ENCODE measurements at regions not wholly inside any gene's neighbourhood (a gene's known extent, or its start where the extent isn't known, plus 50 kb on each side); places are given as distances from the start of the nearest gene placed in this dataset.

- Histone ChIP-seq H3K36me3 (ENCODE audit: control insufficient read depth in 2 of 2, insufficient read depth in 2 of 2, low read length in 1 of 2) (no peaks in the 10 kb centered on the region), H3K9me3 (ENCODE audit: control insufficient read depth in 2 of 2, insufficient read depth in 1 of 2, low read depth in 1 of 2, low read length in 1 of 2) (no peaks in the 10 kb centered on the region), H3K27me3 (ENCODE audit: control insufficient read depth in 1 of 2, insufficient read depth in 2 of 2, low read length in 2 of 2) (no peaks in the 10 kb centered on the region), H3K27ac (ENCODE audit: low read depth in 2 of 2, low read length in 1 of 2) (no peak overlapping the region), H3K4me3 (ENCODE audit: low read depth in 1 of 2, low read length in 2 of 2) (no peak overlapping the region), H3K4me1 (ENCODE audit: control insufficient read depth in 2 of 2, insufficient read depth in 2 of 2, low read length in 1 of 2) (no peaks in the 10 kb centered on the region)
- WGBS, 2 donors = 88% methylated on average over 3 of the region's 3 CpGs
Observed at GRCh38 chr12:3354586-3354985, 136.4 kb upstream of the PRMT8 start.

- Histone ChIP-seq H3K9me3 (ENCODE audit: control insufficient read depth in 2 of 2, insufficient read depth in 1 of 2, low read depth in 1 of 2, low read length in 1 of 2) (no peaks in the 10 kb centered on the region), H3K4me3 (ENCODE audit: low read depth in 1 of 2, low read length in 2 of 2) (no peak overlapping the region), H3K27me3 (ENCODE audit: control insufficient read depth in 1 of 2, insufficient read depth in 2 of 2, low read length in 2 of 2) (no peaks in the 10 kb centered on the region), H3K4me1 (ENCODE audit: control insufficient read depth in 2 of 2, insufficient read depth in 2 of 2, low read length in 1 of 2) (no peaks in the 10 kb centered on the region), H3K36me3 (ENCODE audit: control insufficient read depth in 2 of 2, insufficient read depth in 2 of 2, low read length in 1 of 2) (no peaks in the 10 kb centered on the region), H3K27ac (ENCODE audit: low read depth in 2 of 2, low read length in 1 of 2) (no peak overlapping the region)
- WGBS, 2 donors = 60 to 71% methylated on average over 9 of the region's 9 CpGs
Observed at GRCh38 chr12:3355378-3355900, 135.6 kb upstream of the PRMT8 start.

GRCh38 chr12:3357950-3358525, 133.0 kb upstream of the PRMT8 start:
- H3K36me3 ChIP-seq (ENCODE audit: control insufficient read depth in 2 of 2, insufficient read depth in 2 of 2, low read length in 1 of 2) = no peaks in the 10 kb centered on the region
- no peak overlapping the region for H3K4me3 ChIP-seq (ENCODE audit: low read depth in 1 of 2, low read length in 2 of 2)
- 82 to 84% methylated on average over 8 of the region's 8 CpGs for WGBS, 2 donors
- no peak overlapping the region for H3K27ac ChIP-seq (ENCODE audit: low read depth in 2 of 2, low read length in 1 of 2)
- H3K27me3 ChIP-seq (ENCODE audit: control insufficient read depth in 1 of 2, insufficient read depth in 2 of 2, low read length in 2 of 2) = no peaks in the 10 kb centered on the region
- H3K4me1 ChIP-seq (ENCODE audit: control insufficient read depth in 2 of 2, insufficient read depth in 2 of 2, low read length in 1 of 2) = no peaks in the 10 kb centered on the region
- H3K9me3 ChIP-seq (ENCODE audit: control insufficient read depth in 2 of 2, insufficient read depth in 1 of 2, low read depth in 1 of 2, low read length in 1 of 2) = no peaks in the 10 kb centered on the region

DNA sequence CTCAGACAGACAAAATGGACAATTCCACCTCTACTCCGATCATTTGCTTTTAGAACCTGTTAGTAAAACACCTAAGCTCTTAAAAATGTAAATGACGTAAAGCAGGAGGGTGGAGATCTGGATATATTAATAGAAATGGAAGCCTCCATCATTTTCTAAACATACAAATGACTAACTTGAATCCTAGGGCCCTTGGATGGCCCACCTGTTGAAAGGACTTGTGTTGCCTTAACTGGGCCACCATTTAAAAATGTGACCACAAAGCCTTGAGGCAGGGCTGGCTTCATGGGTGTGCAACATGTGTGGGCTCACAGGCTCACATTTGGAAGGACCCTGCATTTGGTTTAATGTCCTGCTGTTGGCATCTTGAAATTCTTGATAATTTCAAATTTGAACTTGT, 131.5 kb upstream of the PRMT8 start:
- no peaks in the 10 kb centered on the region for H3K36me3 ChIP-seq (ENCODE audit: control insufficient read depth in 2 of 2, insufficient read depth in 2 of 2, low read length in 1 of 2)
- H3K4me1 ChIP-seq (ENCODE audit: control insufficient read depth in 2 of 2, insufficient read depth in 2 of 2, low read length in 1 of 2) = no peaks in the 10 kb centered on the region
- 88 to 94% methylated on average over 2 of the region's 2 CpGs for WGBS, 2 donors
- H3K27ac ChIP-seq (ENCODE audit: low read depth in 2 of 2, low read length in 1 of 2) = no peak overlapping the region
- H3K27me3 ChIP-seq (ENCODE audit: control insufficient read depth in 1 of 2, insufficient read depth in 2 of 2, low read length in 2 of 2) = no peaks in the 10 kb centered on the region
- H3K9me3 ChIP-seq (ENCODE audit: control insufficient read depth in 2 of 2, insufficient read depth in 1 of 2, low read depth in 1 of 2, low read length in 1 of 2) = no peaks in the 10 kb centered on the region
- no peak overlapping the region for H3K4me3 ChIP-seq (ENCODE audit: low read depth in 1 of 2, low read length in 2 of 2)

DNA sequence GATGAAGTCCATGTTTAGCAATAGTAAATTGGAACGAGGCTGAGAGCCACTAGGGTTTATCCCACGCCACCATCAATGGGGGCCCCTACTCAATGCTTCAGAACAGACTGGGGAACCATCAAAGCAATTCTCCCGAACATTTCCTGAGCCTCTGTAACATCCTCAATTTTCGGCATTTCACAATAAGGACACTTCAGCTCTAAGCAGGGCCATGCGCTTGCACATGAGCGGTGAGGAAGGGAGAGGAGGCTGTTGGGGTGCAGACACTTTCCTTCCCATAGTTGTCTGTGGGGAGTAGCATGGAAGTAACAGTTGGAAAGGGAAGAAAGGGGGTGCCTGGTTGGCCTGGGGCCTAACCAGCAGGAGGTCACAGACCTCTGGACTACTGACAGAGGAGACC, 129.9 kb upstream of the PRMT8 start:
- H3K4me1 ChIP-seq (ENCODE audit: control insufficient read depth in 2 of 2, insufficient read depth in 2 of 2, low read length in 1 of 2) = peaks cover 5% of the 10 kb centered on the region in 2 donors
- no peaks in the 10 kb centered on the region for H3K36me3 ChIP-seq (ENCODE audit: control insufficient read depth in 2 of 2, insufficient read depth in 2 of 2, low read length in 1 of 2)
- no peak overlapping the region for H3K4me3 ChIP-seq (ENCODE audit: low read depth in 1 of 2, low read length in 2 of 2)
- no peak overlapping the region for H3K27ac ChIP-seq (ENCODE audit: low read depth in 2 of 2, low read length in 1 of 2)
- WGBS, 2 donors = 85 to 87% methylated on average over 6 of the region's 6 CpGs
- H3K27me3 ChIP-seq (ENCODE audit: control insufficient read depth in 1 of 2, insufficient read depth in 2 of 2, low read length in 2 of 2) = peaks cover 0 to 7% of the 10 kb centered on the region in 2 donors
- no peaks in the 10 kb centered on the region for H3K9me3 ChIP-seq (ENCODE audit: control insufficient read depth in 2 of 2, insufficient read depth in 1 of 2, low read depth in 1 of 2, low read length in 1 of 2)

- no peaks in the 10 kb centered on the region for H3K36me3 ChIP-seq (ENCODE audit: control insufficient read depth in 2 of 2, insufficient read depth in 2 of 2, low read length in 1 of 2)
- H3K27me3 ChIP-seq (ENCODE audit: control insufficient read depth in 1 of 2, insufficient read depth in 2 of 2, low read length in 2 of 2) = peaks cover 0 to 13% of the 10 kb centered on the region in 2 donors
- H3K9me3 ChIP-seq (ENCODE audit: control insufficient read depth in 2 of 2, insufficient read depth in 1 of 2, low read depth in 1 of 2, low read length in 1 of 2) = no peaks in the 10 kb centered on the region
- WGBS, 2 donors = 67 to 73% methylated on average over 6 of the region's 6 CpGs
- H3K4me1 ChIP-seq (ENCODE audit: control insufficient read depth in 2 of 2, insufficient read depth in 2 of 2, low read length in 1 of 2) = peaks cover 5% of the 10 kb centered on the region in 2 donors
- H3K27ac ChIP-seq (ENCODE audit: low read depth in 2 of 2, low read length in 1 of 2) = no peak overlapping the region
- H3K4me3 ChIP-seq (ENCODE audit: low read depth in 1 of 2, low read length in 2 of 2) = no peak overlapping the region
Observed at GRCh38 chr12:3362737-3363136, 128.3 kb upstream of the PRMT8 start.

- no peak overlapping the region for H3K4me3 ChIP-seq (ENCODE audit: low read depth in 1 of 2, low read length in 2 of 2)
- H3K27ac ChIP-seq (ENCODE audit: low read depth in 2 of 2, low read length in 1 of 2) = no peak overlapping the region
- WGBS, 2 donors = 78 to 79% methylated on average over 9 of the region's 9 CpGs
- peaks cover 5% of the 10 kb centered on the region in 2 donors for H3K4me1 ChIP-seq (ENCODE audit: control insufficient read depth in 2 of 2, insufficient read depth in 2 of 2, low read length in 1 of 2)
- H3K27me3 ChIP-seq (ENCODE audit: control insufficient read depth in 1 of 2, insufficient read depth in 2 of 2, low read length in 2 of 2) = peaks cover 0 to 13% of the 10 kb centered on the region in 2 donors
- no peaks in the 10 kb centered on the region for H3K9me3 ChIP-seq (ENCODE audit: control insufficient read depth in 2 of 2, insufficient read depth in 1 of 2, low read depth in 1 of 2, low read length in 1 of 2)
- no peaks in the 10 kb centered on the region for H3K36me3 ChIP-seq (ENCODE audit: control insufficient read depth in 2 of 2, insufficient read depth in 2 of 2, low read length in 1 of 2)
Observed at GRCh38 chr12:3363608-3364007, 127.4 kb upstream of the PRMT8 start.

DNA sequence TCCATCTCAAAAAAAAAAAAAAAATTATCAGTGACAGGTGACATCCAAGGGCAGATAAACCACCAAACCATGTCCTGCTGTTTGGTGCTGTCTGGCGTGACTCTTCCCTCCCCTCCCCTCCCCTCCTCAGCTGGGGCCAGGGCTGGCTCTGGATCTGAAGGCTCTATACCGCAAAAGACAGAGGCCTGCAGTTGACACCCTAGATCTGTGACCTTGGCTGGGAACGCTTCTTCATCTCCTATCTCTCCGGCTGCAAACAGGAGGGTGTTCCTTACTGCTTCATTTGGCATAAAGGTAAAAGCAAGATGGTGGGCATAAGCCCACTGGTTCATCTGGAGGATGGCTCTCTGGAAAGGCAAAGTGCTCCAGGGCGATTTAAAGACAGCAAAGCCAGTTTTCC, 126.8 kb upstream of the PRMT8 start:
- H3K27me3 ChIP-seq (ENCODE audit: control insufficient read depth in 1 of 2, insufficient read depth in 2 of 2, low read length in 2 of 2) = peaks cover 0 to 13% of the 10 kb centered on the region in 2 donors

DNA sequence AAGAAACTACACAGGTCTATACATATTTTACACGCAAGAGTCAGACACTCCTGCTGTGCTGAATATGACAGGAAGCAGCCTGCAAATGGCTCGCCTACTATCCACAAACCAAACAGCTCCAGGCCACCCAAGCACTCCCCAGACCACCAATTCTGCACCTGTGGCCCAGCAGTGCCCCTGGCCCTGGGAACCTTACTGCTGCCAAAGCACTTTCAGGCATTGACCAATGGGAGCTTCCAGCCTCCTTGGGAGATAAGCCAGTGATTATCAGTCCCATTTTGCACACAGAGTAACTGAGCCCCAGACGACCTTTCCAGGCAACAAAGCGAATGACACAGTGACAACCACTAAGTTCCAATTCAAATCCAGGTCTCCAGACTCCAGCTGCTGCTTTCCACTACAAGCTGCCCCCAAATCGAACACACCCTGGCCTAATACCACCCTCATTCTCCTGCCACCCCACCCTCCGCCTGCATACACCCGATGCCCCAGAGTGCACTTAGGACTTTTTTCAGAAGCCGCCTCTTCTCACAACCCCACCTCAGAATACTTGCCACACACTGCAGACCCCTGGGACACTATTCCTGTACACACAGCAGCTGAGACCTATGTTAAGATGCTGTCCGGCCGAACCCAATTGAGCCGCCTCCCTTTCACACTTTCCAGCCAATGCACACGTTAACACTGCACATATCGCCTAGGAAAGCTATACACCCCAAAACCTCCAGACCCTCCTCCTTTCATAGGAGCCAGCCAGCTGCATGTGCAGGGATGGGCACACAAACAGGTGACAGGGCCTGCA, 126.1 kb upstream of the PRMT8 start:
- Histone ChIP-seq H3K4me3 (ENCODE audit: low read depth in 1 of 2, low read length in 2 of 2) (no peak overlapping the region), H3K4me1 (ENCODE audit: control insufficient read depth in 2 of 2, insufficient read depth in 2 of 2, low read length in 1 of 2) (peaks cover 5% of the 10 kb centered on the region in 2 donors), H3K27ac (ENCODE audit: low read depth in 2 of 2, low read length in 1 of 2) (no peak overlapping the region), H3K36me3 (ENCODE audit: control insufficient read depth in 2 of 2, insufficient read depth in 2 of 2, low read length in 1 of 2) (no peaks in the 10 kb centered on the region), H3K9me3 (ENCODE audit: control insufficient read depth in 2 of 2, insufficient read depth in 1 of 2, low read depth in 1 of 2, low read length in 1 of 2) (no peaks in the 10 kb centered on the region), H3K27me3 (ENCODE audit: control insufficient read depth in 1 of 2, insufficient read depth in 2 of 2, low read length in 2 of 2) (peaks cover 0 to 13% of the 10 kb centered on the region in 2 donors)
- WGBS, 2 donors = 64 to 73% methylated on average over 13 of the region's 13 CpGs

More for the DNA sequence above, 126.8 kb upstream of the PRMT8 start:
- Histone ChIP-seq H3K36me3 (ENCODE audit: control insufficient read depth in 2 of 2, insufficient read depth in 2 of 2, low read length in 1 of 2) (no peaks in the 10 kb centered on the region), H3K9me3 (ENCODE audit: control insufficient read depth in 2 of 2, insufficient read depth in 1 of 2, low read depth in 1 of 2, low read length in 1 of 2) (no peaks in the 10 kb centered on the region), H3K4me3 (ENCODE audit: low read depth in 1 of 2, low read length in 2 of 2) (no peak overlapping the region), H3K27ac (ENCODE audit: low read depth in 2 of 2, low read length in 1 of 2) (no peak overlapping the region), H3K4me1 (ENCODE audit: control insufficient read depth in 2 of 2, insufficient read depth in 2 of 2, low read length in 1 of 2) (peaks cover 5% of the 10 kb centered on the region in 2 donors)
- 83 to 92% methylated on average over 5 of the region's 5 CpGs for WGBS, 2 donors
